GM18861 (cell line): ENCODE measurements at regions not wholly inside any gene's neighbourhood (a gene's known extent, or its start where the extent isn't known, plus 50 kb on each side); places are given as distances from the start of the nearest gene placed in this dataset.

Experiments used
- ATAC-seq: cut with Tn5 transposase; IDR thresholded peaks from one replicate; pipeline ENCODE4 v1.9.1; 2021; ENCODE audit not compliant: unreplicated experiment

DNA sequence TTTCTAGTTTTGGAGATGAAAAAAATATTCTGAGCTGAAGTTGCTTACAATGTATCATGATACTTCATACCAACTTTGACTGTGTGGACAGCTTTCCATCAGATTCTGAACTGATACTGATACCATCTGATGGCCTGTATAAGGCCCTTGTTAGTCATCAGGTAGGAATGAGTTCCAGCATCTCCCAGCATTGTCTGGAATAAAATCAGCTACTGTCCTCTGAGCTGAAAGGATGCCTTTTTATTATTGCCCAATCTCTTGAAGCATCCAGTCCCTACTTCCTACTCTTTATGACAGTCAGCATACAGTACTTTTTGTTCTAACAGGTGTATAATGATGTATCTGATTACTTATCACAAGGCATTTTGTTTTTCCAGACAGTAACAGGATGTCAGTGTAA is 70.6 kb upstream of the EYA4 start:
- ATAC-seq: no peak

DNA sequence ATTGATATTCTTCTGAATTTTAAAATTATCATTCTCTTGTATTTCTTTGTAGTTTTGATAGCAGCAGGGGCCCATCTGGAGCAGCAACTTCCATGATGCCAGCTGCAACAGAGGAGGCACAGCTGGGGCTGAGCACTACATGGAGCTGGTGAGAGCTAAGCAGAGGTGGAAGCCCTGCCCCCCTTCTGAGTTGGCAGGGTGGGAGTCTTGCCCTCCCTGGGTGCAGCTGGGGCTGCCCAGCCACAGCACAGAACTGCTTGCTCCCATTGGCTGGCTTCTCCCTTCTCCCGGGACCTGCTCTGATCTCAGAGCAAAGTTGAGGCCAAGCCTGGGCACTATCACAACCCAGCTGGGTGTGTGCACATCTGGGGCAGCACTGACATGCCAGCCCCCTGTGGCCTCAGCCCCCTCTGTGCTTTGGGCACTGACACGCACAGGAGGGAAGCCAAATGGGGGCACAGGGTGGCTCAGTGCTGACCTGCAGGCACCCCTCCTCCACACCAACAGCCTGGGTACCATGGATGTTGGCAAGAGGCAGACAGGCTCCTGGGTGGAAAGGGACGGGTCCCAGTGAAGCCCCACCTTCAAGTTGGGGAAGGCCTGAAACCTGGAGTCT is 69.1 kb upstream of the EYA4 start:
- ATAC-seq: no peak

DNA sequence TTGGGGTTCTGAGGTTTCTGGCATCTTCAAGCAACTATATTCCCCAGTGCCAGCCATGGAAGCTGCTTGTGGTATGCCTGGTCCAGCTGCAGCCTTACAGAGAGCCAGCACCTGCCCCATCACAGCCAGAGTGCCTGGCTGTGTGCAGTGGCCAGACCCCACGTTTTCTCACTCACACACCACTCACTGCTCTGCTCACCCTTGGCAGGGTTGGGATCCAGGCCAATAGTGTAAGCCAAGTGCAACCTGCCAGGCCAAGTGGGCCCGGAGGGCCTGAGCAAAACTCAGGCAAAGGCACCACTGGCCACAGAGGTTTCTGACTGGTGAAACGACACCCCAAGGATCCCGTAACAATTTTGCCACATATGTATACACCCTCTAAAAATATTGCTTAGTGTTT is 67.9 kb upstream of the EYA4 start:
- no peak for ATAC-seq

DNA sequence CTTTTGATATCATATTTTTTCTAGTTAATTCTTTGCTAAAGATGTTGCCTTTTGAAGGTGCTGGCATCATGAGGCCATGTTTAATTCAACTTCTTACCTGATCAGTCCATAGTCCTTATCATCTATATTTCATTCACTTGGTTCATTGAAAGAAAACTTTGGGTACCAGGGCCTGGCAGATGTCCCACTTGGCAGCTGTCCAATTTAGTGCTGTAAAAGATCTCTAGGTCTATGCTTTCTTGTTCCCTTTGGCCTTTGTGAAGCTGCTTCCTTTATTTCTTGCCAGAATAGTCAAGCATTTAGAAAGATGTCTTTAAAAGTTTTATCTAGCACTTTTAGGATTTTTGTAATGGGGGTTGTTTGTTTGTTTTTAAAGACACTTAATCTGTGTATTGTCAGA is 61.7 kb upstream of the EYA4 start:
- no peak for ATAC-seq

DNA sequence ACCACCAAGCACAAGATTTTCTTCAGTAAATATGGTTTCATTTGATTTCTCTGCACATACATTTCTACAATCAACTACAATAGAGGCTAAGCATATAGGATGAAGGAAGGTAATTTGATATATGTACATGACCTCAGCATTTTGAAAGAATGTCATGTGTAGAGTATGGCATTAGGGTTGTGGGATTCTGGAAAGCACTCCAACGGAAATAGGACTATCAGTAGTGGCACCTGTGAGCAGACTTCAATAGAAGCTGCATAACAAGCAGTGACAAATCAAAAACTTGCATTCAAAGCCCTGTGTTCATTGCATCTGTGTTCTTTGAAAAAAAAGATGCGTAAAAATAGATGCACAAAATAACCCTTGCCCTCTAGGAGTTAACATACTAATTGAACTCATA is 57.5 kb upstream of the EYA4 start:
- no peak for ATAC-seq

DNA sequence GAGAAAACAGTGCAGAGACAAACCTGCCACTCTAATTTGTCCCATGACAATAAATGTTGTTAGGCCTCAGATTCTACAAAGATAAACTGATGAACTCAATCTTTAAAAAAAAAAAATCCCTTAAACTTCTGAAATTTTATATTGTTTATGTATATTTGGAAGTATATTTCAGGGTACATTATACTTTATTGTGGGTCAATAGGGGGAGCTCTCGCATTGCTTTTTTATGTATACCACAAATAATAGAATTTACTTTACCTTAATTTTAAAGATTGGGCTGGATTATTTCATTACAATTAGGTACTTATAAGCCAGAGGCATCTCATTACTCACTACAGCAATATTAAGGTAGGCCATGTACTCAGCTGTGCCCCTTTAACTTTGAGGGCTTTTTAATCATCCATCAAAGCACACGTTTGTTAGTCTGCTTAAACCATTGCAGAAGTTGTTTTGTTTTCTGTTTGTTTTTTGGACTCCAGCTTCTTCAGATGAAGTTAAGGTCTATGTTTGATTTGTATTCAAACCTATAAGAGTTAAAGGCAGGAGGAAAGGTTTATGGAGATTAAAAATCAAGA is 56.3 kb upstream of the EYA4 start:
- ATAC-seq: no peak

DNA sequence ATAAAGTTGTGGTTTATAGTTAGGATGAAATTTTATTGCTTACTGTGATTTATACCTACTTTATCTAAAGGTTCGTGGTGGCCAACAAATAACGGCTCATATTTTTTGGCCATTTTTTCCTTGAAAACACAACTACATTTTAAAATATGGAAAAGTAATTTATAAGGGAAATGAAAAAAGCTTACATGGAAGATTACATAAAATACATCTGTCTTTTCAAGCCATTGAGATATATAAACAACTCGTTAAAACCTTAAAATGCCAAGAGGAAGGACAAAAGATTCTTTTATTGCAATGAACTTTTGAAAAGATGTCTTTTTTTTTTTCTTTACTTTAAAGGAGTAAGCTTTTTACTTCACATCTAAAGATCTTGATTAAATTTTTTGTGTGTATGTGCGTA is 55.4 kb upstream of the EYA4 start:
- ATAC-seq: no peak

DNA sequence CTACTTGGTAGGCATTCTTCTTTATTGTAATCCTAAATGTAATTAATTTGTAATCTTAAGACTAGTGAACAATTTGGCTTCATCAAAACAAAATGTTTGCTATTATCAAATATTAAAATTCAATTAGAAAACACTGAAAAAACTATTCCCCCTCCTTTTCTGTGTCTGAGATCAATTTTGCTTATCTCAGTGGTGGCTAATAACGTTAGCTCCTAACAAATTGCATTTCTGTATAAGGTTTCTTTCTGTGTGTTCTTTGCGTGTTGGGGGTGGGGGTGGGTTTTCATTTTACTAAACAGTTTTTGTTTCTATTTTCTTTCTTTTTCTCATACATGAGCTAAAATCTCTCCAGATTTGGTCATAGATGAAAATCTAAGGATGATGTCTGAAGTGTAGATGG is 54.0 kb upstream of the EYA4 start:
- no peak for ATAC-seq

DNA sequence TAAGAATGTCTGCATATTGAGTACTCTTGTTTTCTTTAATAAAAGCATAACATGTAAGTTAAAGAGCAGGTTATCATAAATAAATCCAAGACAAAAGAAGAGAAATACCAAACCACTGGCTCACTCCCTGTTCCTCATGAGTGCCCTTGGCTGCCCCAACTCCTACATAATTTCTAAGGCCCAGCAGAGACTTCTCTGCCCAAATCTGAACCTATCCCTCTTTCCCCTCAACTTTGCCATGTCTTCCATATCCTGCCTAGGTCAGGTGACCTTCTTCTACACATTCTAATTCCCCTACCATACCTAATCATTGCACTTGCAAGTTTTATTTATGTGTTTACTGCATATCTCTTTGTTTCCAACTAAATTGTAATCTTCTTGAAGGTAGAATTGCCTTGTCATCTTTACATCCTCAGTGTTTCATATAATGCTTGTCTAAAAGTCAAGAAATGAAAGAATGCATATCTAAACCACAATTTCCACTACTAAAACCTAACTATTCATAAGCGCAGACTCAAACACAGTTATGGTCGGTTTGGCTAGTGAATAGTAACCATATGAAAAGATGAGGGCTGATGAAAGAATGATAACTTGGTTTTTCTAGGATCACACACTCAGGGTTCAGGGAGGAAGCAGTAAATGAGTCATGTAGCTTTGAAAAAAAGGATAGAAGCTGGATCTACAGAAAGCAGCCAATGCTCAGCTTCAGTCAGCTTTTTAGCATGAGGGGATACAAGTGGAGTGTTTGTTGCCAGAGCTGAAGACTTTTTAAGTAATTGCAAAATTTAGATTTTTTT is 53.3 kb upstream of the EYA4 start:
- no peak for ATAC-seq

DNA sequence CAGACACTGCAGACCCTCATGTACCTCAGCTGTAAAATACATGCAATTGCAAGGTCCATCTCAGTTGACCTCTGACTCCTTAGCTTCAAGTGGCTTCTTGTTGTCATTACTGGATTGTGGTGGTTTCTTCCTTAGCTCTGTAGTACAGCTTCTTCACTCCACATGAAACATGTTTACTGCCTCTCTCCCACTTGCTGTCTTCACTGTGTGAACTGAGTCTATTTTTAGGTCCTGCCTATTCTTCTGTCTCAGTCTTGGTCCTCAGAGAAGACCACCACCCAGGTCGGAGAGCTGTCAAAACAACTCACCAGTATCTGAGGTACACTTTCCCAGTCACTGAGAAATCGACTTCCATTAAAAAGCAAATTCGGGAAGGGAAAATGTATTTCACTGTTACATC is 50.2 kb upstream of the EYA4 start:
- no peak for ATAC-seq

DNA sequence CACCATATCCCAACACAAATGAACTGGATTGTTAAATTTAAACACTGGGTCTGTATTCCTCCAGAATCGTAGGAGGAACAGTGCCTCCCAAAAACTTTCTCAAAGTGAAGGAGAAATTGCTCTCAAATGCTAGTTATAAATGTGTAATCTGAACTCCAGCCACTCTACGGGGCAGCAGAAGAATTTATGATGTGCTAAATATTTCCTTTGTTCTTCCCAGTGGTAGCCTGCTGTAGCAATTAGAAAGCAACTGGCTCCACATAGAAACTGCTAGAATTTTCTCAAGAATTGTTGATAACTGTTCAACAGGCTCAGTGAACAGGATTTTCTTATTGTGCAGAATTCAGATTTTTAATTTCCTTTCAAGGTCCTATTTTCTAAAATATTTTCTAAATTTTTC is 49.8 kb upstream of the EYA4 start:
- no peak for ATAC-seq
